GM12875 (cell line): ENCODE measurements at regions not wholly inside any gene's neighbourhood (a gene's known extent, or its start where the extent isn't known, plus 50 kb on each side); places are given as distances from the start of the nearest gene placed in this dataset.

Experiments
- H3K4me3 ChIP-seq: one replicate; pipeline ENCODE4 v1.5.1; 2011; ENCODE audit warnings: low read depth, low read length, control low read depth
- CTCF ChIP-seq: IDR thresholded peaks from 2 replicates; pipeline ENCODE4 v1.5.1; 2011; ENCODE audit warnings: low read depth, mild to moderate bottlenecking, control low read depth, inconsistent platforms, low read length, moderate library complexity, borderline replicate concordance; ENCODE audit not compliant: insufficient read depth

GRCh38 chr16:49194537-49195236, 87.0 kb downstream of the CBLN1 start:
- no peak overlapping the region for H3K4me3 ChIP-seq
- no peak for TF ChIP-seq CTCF

DNA sequence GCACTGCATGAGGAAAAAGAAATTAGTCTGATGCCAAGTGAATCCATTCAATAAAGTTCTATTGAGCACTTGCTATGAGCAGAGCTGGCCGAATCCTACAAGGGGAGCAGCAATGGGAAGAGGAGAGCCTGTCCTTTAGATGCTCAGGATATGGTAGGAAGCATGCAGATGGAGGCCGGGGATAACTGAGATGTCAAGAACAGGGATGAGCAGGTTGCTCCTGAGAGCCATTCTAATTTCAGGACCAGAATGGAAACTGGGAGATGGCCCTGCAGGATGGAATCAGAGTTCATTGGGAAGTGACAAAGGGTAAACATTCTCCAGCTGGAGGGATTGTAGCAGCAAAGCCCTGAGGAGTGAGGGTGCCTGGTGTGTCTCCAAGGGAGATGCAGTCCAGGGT, 88.0 kb downstream of the CBLN1 start:
- no peak for TF ChIP-seq CTCF
- H3K4me3 ChIP-seq = no peak overlapping the region

DNA sequence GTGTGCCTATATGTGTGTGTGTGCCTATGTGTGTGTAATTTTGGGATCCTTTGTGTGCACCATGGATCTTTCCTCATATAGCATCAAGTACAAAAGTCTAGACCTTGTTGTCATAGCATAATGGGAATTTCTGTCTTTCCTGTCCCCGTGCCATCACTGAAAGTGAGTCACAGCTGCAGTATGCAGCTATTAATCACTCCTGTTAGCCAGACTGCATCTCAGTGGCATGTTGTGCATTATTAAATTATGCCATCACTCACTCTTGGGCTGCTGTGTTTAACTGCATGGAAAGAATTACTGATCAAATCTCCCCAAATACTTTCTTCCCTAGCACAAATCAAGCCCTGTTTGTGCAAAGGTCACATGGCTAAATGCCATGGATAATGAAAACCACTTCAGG, 92.4 kb downstream of the CBLN1 start:
- TF ChIP-seq CTCF = no peak
- no peak overlapping the region for H3K4me3 ChIP-seq

DNA sequence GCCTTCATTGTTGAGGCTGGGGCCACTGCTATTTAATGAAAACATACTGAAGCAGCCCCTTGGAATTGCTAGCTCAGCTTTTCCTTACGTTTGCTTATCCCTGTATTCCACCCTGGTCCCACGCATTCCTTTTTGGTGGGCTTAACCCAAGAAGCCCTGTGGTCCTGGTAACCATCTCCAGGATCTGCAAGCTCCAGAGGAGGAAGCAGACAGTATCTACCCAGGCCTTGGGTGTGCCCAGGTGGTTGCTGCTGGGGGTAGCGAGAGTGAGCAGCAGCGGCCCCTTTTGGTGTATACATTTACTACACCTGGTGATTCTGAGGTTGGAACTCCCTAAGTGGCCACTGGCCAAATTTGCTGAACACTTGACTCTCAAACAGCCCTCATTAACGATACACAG, 97.7 kb downstream of the CBLN1 start:
- TF ChIP-seq CTCF = peak; percentile 43; the same call in 1 of the 2 replicates
- H3K4me3 ChIP-seq = no peak overlapping the region

DNA sequence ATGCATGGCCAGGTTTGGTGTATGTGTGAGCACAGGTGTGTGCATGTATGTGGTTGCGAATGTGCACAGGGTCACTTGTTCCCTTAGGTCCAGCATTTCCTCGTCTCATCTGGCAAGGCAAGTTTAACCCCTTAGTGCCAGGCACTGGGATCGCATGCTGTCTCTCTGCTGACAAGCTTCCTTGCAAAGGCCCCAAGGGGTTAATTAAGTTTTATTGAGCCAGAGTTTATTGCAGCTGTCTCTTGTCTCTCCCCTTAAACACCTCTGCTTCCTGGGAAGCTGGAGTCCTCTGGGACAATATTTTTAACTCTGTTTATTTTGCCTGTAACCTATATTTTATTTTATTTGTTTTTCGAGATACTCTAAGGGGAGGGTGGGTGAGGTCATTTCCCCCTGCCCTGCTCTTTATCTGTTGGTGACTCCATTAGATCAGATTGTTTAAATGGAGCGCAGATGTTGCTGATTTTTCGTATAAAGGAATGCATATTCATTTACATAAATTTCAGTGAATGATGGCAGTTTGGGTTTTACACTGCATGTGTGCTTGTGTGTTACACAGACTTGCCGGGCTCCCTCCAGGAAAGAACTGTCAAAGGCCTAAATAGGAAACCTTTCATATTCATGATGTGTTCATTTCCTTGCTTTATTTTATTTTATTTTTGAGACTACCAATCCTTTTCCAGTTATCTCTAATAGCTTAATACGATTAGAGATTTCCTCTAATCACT, 99.7 kb downstream of the CBLN1 start:
- TF ChIP-seq CTCF = no peak
- H3K4me3 ChIP-seq = no peak overlapping the region

- TF ChIP-seq CTCF = no peak
- H3K4me3 ChIP-seq = no peak overlapping the region
Observed at GRCh38 chr16:49179714-49180330, 101.8 kb downstream of the CBLN1 start.

DNA sequence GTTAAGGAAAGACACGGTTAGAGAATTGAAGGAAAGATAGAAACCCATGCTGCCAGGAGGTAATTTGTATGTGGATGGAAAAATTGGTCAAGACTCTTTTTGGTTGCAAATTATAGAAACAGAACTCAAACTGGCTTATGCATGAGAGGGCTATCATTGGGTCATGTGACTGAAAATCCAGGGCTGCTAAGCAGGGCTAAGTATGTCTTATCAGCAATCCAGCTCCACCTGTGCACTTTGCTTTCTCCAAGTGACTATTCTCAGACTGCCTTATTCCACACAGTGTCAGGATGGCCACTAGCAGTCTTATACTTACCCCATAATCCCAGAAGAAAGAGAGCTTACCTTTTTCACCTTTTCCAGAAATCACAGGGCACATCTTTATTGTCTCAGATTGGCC, 113.5 kb downstream of the CBLN1 start:
- no peak for TF ChIP-seq CTCF
- no peak overlapping the region for H3K4me3 ChIP-seq
